GM12874 (cell line): ENCODE measurements at regions not wholly inside any gene's neighbourhood (a gene's known extent, or its start where the extent isn't known, plus 50 kb on each side); places are given as distances from the start of the nearest gene placed in this dataset.

ENCODE experiments used
- CTCF ChIP-seq: IDR thresholded peaks from 2 replicates; pipeline ENCODE4 v1.5.1; 2011; ENCODE audit warnings: low read depth, mild to moderate bottlenecking, control low read depth, low read length, moderate library complexity; ENCODE audit not compliant: insufficient read depth

- no peak for TF ChIP-seq CTCF
Observed at GRCh38 chr7:21146642-21147423, 281.1 kb upstream of the SP4 start.

- no peak for TF ChIP-seq CTCF
Observed at GRCh38 chr7:21149809-21150208, 278.1 kb upstream of the SP4 start.

- TF ChIP-seq CTCF = no peak
Observed at GRCh38 chr7:21154614-21155013, 273.3 kb upstream of the SP4 start.

- no peak for TF ChIP-seq CTCF
Observed at GRCh38 chr7:21159506-21159905, 268.4 kb upstream of the SP4 start.

GRCh38 chr7:21160401-21160800 lies 267.5 kb upstream of the SP4 start:
- no peak for TF ChIP-seq CTCF

GRCh38 chr7:21167942-21168341 lies 259.9 kb upstream of the SP4 start:
- TF ChIP-seq CTCF = no peak

GRCh38 chr7:21169667-21170580 lies 258.0 kb upstream of the SP4 start:
- TF ChIP-seq CTCF = no peak
